ENCODE measurements at regions not wholly inside any gene's neighbourhood (a gene's known extent, or its start where the extent isn't known, plus 50 kb on each side); places are given as distances from the start of the nearest gene placed in this dataset.

DNA sequence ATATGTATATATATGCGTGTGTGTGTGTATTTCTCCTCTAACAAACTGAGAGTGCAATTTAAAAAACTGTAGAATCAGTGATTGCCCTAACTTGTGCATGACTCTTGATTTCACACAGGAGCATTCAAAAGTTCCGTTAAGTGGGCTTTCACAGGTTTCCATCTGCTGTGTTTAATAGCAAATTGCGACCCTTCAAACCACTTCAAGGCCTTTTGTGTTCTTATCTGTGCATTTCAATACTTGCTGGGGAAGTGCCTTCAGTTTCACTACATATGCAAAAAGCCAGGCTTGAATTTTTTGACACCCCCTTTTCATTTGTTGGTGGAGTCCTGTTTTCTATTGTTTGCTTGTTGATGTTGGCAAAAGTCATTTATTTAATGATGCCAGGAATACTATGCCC lies 158.0 kb downstream of the TM9SF2 start:
- Histone ChIP-seq H3K27me3 (no peaks in the 10 kb centered on the region), H3K9me3 (no peaks in the 10 kb centered on the region), H3K36me3 (replicated peaks in 1 of 2; ENCODE audit: insufficient read depth in 1 of 2, low read depth in 2 of 2) (no peaks in the 10 kb centered on the region), H3K4me3 (no peak overlapping the region), H3K4me1 (peaks cover 7% of the 10 kb centered on the region), H3K27ac (no peak overlapping the region)
- no peak for DNase-seq
- TF ChIP-seq, protein P1, sequence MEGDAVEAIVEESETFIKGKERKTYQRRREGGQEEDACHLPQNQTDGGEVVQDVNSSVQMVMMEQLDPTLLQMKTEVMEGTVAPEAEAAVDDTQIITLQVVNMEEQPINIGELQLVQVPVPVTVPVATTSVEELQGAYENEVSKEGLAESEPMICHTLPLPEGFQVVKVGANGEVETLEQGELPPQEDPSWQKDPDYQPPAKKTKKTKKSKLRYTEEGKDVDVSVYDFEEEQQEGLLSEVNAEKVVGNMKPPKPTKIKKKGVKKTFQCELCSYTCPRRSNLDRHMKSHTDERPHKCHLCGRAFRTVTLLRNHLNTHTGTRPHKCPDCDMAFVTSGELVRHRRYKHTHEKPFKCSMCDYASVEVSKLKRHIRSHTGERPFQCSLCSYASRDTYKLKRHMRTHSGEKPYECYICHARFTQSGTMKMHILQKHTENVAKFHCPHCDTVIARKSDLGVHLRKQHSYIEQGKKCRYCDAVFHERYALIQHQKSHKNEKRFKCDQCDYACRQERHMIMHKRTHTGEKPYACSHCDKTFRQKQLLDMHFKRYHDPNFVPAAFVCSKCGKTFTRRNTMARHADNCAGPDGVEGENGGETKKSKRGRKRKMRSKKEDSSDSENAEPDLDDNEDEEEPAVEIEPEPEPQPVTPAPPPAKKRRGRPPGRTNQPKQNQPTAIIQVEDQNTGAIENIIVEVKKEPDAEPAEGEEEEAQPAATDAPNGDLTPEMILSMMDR (IDR thresholded peaks at IDR 0.05), result no peak
- TF ChIP-seq POLR2A (IDR thresholded peaks at IDR 0.05), result no peak
- intact Hi-C loops (cut with DNase I), result no loop called here
- 77 to 83% methylated on average over 3 of the region's 3 CpGs for WGBS, 2 donors
- ATAC-seq, result no peak

DNA sequence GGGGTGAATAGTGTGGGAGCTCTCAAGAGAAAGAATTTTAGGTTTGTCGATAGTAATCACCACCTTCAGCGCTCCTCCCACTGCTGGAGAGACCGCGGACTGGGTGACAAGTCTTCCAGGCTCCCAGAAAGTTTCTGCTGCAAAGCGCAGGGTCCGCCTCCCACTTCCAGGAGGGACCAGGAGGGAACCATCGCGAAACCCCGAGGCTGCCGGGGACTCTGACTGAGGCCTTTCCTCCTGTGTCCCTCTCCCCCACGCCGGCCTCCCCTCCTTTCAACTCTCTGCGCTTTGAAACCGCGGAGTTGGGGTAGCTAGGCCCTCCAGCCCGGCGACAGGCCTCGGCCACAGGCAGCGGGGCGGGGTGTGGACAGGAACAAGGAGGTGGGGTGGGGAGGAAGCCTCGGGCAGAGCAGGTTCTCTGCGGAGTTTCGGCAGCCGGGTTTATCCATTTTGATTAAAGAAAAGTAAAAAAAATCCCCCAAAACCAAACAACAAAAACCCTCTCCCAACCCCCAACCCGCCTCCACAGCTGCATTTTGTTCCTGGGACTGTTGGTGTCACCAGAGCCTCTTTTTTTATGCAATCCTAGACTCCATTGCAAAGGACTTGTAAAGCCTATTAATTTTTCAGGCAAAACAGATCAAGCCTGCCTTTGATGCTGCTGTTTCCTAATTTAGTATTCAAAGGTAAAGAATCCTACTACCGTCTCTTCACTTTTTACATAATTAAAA lies 157.2 kb downstream of the TM9SF2 start:
- DNase-seq, result peak in 2 of 4 donors; percentile 24 to 54
- H3K27ac ChIP-seq, result peak overlapping the region in 3 of 4 donors; percentile 13 to 65 (median 60)
- H3K4me3 ChIP-seq, result no peak overlapping the region
- no peaks in the 10 kb centered on the region for H3K9me3 ChIP-seq
- ATAC-seq, result no peak
- H3K4me1 ChIP-seq, result peaks cover 7% of the 10 kb centered on the region
- WGBS, 2 donors, result 38 to 67% methylated on average over 20 to 26 of the region's 26 CpGs
- intact Hi-C loops (cut with DNase I), result no loop called here
- no peaks in the 10 kb centered on the region for H3K27me3 ChIP-seq
- no peaks in the 10 kb centered on the region for H3K36me3 ChIP-seq (replicated peaks in 1 of 2; ENCODE audit: insufficient read depth in 1 of 2, low read depth in 2 of 2)
- TF ChIP-seq, protein P1 (IDR thresholded peaks at IDR 0.05), result peak in 1 of 7 experiments; percentile 27
- peak in 1 of 3 donors; percentile 15 for TF ChIP-seq POLR2A (IDR thresholded peaks at IDR 0.05)

DNA sequence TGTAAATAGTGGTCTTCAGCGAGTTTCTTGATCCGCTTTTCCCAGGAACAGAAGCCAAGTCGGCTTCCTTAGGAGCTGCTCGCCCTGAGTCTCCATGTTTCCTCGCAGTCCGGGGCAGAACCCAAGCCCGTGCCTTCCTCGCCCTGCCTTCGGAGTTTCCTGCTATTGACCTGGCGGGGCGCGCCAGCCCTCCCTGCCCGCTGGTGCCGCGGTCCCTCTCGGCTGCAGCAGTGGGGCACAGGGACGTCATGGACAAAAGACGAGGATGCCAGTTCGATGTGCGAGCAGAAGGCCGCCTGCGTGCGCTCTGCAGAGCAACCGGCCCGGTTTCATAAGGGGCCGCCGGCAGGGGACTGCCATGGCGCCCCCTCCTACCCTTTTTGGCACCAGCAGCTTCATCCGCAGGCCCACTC lies 156.6 kb downstream of the TM9SF2 start:
- WGBS, 2 donors, result 32 to 94% methylated on average over 19 to 29 of the region's 29 CpGs
- TF ChIP-seq POLR2A (IDR thresholded peaks at IDR 0.05), result peak in 1 of 3 donors; percentile 17
- TF ChIP-seq, protein P1 (IDR thresholded peaks at IDR 0.05), result no peak
- Histone ChIP-seq H3K4me3 (no peak overlapping the region), H3K27me3 (no peaks in the 10 kb centered on the region), H3K4me1 (peaks cover 7% of the 10 kb centered on the region), H3K27ac (peak overlapping the region in 3 of 4 donors; percentile 13 to 65 (median 60)), H3K9me3 (no peaks in the 10 kb centered on the region), H3K36me3 (replicated peaks in 1 of 2; ENCODE audit: insufficient read depth in 1 of 2, low read depth in 2 of 2) (no peaks in the 10 kb centered on the region)
- ATAC-seq (no peak), DNase-seq (peak in 2 of 4 donors; percentile 22 to 52)
- intact Hi-C loops (cut with DNase I), result no loop called here

DNA sequence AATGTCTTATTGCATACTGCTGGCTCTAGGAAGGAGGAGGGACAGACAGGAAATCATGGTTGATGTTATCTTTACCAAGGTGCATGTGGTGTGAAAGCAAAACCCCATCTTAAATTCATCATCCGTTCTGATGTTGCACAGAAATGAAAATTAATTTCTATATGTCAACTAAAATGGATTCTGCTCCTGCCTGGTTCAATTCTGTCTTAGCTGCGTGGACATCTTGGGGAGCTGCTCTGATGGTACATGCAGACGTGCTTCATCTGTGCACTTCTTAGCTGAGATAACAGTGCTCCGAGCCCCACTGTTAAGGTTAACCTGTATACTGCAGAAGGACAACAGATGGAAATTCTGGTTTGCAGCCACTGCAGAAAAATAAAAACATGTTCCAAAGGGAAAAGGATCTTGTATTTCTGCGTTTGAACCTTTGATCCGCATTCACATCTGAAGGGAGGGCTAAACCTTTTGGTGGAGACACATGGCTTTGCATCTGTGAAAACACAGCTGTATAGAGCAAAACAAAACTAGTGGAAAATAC lies 155.6 kb downstream of the TM9SF2 start:
- no peaks in the 10 kb centered on the region for H3K9me3 ChIP-seq
- no peak for DNase-seq
- H3K4me1 ChIP-seq, result peaks cover 7% of the 10 kb centered on the region
- H3K36me3 ChIP-seq (replicated peaks in 1 of 2; ENCODE audit: insufficient read depth in 1 of 2, low read depth in 2 of 2), result no peaks in the 10 kb centered on the region
- WGBS, 2 donors, result 70 to 86% methylated on average over 6 of the region's 6 CpGs
- intact Hi-C loops (cut with DNase I), result no loop called here
- no peak overlapping the region for H3K27ac ChIP-seq
- no peak for ATAC-seq
- TF ChIP-seq, protein P1 (IDR thresholded peaks at IDR 0.05), result no peak
- no peak for TF ChIP-seq POLR2A (IDR thresholded peaks at IDR 0.05)
- no peak overlapping the region for H3K4me3 ChIP-seq
- H3K27me3 ChIP-seq, result no peaks in the 10 kb centered on the region
